ENCODE measurements at regions not wholly inside any gene's neighbourhood (a gene's known extent, or its start where the extent isn't known, plus 50 kb on each side); places are given as distances from the start of the nearest gene placed in this dataset.
A peak's percentile ranks its signal among the peaks of the same experiment; 100 is the strongest.

DNA sequence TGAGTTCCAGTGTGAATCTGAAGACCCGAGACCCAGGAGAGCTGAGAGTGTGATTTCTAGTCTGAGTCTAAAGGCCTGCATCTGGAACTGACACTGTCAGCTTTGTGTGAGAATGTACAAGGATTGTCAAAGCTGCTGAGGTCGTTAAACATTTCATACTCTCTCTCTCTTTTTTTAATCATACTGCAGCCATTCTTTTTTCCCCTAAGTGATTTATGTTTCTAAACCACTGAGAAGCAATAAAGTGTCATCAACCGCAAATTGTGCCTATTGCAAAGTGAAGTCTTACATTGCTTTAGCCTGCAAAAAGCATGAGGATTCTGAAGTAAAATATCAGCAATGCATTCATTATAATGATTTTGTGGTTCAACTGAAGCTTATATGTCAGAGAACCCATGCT lies 106.0 kb downstream of the ASMT start:
- Histone ChIP-seq H3K79me2 (ENCODE audit: control insufficient read depth, insufficient read depth, low read length) (no peaks in the 10 kb centered on the region), H3K4me1 (ENCODE audit: control insufficient read depth, extremely low read depth, insufficient read depth, low read length) (no peaks in the 10 kb centered on the region), H3K27me3 (ENCODE audit: control insufficient read depth, insufficient read depth, low read length) (no peaks in the 10 kb centered on the region), H2AFZ (ENCODE audit: low read length) (no peak overlapping the region), H3K9ac (ENCODE audit: insufficient read depth, low read length) (no peak overlapping the region), H4K20me1 (ENCODE audit: control insufficient read depth, extremely low read depth, insufficient read depth, low read length) (no peaks in the 10 kb centered on the region), H3K4me2 (ENCODE audit: extremely low read depth, insufficient read depth, low read length) (no peak overlapping the region), H3K9me3 (ENCODE audit: control insufficient read depth, insufficient read depth, low read depth, low read length) (no peaks in the 10 kb centered on the region), H3K4me3 (replicated peaks in 1 of 4; ENCODE audit: control extremely low read depth in 1 of 4, insufficient read depth in 1 of 4, low read depth in 3 of 4, low read length in 4 of 4) (no peak overlapping the region), H3K36me3 (ENCODE audit: control insufficient read depth, insufficient read depth, low read length) (no peaks in the 10 kb centered on the region), H3K27ac (ENCODE audit: insufficient read depth, low read length) (no peak overlapping the region)
- DNase-seq (ENCODE audit: low read depth in 2 of 2), result no peak
- TF ChIP-seq EZH2 (IDR thresholded peaks at IDR 0.05; ENCODE audit: low read length, missing control alignments), result no peak
- TF ChIP-seq, protein P1, sequence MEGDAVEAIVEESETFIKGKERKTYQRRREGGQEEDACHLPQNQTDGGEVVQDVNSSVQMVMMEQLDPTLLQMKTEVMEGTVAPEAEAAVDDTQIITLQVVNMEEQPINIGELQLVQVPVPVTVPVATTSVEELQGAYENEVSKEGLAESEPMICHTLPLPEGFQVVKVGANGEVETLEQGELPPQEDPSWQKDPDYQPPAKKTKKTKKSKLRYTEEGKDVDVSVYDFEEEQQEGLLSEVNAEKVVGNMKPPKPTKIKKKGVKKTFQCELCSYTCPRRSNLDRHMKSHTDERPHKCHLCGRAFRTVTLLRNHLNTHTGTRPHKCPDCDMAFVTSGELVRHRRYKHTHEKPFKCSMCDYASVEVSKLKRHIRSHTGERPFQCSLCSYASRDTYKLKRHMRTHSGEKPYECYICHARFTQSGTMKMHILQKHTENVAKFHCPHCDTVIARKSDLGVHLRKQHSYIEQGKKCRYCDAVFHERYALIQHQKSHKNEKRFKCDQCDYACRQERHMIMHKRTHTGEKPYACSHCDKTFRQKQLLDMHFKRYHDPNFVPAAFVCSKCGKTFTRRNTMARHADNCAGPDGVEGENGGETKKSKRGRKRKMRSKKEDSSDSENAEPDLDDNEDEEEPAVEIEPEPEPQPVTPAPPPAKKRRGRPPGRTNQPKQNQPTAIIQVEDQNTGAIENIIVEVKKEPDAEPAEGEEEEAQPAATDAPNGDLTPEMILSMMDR (conservative IDR thresholded peaks at IDR 0.05 in 1 of 2, IDR thresholded peaks at IDR 0.05 in 1 of 2; ENCODE audit: low read depth in 1 of 2, low read length in 2 of 2), result no peak

DNA sequence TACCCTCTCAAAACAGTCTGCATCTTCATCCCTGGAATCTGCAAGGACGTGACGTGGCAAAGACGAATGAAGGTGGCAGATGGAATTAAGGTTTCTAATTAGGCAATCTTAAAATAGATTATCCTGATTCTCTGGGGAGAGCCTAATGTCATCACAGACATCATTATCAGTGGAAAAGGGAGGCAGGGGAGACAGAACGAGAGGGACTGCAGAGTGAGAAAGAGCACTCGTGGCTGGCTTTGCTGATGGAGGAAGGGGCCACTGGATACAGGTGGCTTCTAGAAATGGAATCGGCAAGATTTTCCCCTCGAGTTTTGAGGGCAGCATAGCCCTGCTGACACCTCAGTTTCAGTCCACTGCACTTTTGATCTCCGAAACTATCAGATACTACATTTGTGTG lies 110.6 kb downstream of the ASMT start:
- Histone ChIP-seq H3K27ac (ENCODE audit: insufficient read depth, low read length) (no peak overlapping the region), H3K36me3 (ENCODE audit: control insufficient read depth, insufficient read depth, low read length) (no peaks in the 10 kb centered on the region)

DNA sequence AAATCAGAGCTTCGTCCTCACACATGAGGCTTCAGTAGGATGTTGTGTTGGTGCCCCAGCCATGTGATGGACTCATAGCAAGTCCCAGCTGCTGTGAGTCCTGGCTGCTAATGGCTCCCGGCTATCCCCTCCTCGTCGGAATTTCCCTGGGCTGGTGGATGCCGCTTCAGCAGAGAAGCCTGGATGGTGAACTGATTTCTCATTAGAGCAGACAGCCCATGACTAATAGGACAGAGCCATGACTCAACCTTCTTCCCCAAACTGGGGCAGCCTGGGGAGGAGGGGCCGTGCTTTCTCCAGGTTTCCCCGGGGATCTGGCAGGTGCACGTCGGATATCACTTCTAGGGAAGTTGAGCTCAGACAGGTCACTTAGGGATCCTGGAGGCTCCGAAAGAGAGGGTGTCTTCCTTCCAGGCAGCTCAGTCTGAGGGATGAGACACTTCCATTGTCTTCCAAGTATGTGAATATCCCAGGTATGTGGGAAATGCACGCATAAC lies 112.7 kb downstream of the ASMT start:
- DNase-seq (ENCODE audit: low read depth in 2 of 2), result peak in 1 of 2 donors; percentile 31

More for the DNA sequence above, 110.6 kb downstream of the ASMT start:
- TF ChIP-seq EZH2 (IDR thresholded peaks at IDR 0.05; ENCODE audit: low read length, missing control alignments), result no peak
- TF ChIP-seq, protein P1 (conservative IDR thresholded peaks at IDR 0.05 in 1 of 2, IDR thresholded peaks at IDR 0.05 in 1 of 2; ENCODE audit: low read depth in 1 of 2, low read length in 2 of 2), result no peak
- no peak for DNase-seq (ENCODE audit: low read depth in 2 of 2)
- Histone ChIP-seq H3K9ac (ENCODE audit: insufficient read depth, low read length) (no peak overlapping the region), H3K4me1 (ENCODE audit: control insufficient read depth, extremely low read depth, insufficient read depth, low read length) (no peaks in the 10 kb centered on the region), H3K27me3 (ENCODE audit: control insufficient read depth, insufficient read depth, low read length) (no peaks in the 10 kb centered on the region), H4K20me1 (ENCODE audit: control insufficient read depth, extremely low read depth, insufficient read depth, low read length) (no peaks in the 10 kb centered on the region), H3K9me3 (ENCODE audit: control insufficient read depth, insufficient read depth, low read depth, low read length) (no peaks in the 10 kb centered on the region), H3K4me2 (ENCODE audit: extremely low read depth, insufficient read depth, low read length) (no peak overlapping the region), H3K79me2 (ENCODE audit: control insufficient read depth, insufficient read depth, low read length) (no peaks in the 10 kb centered on the region), H2AFZ (ENCODE audit: low read length) (no peak overlapping the region), H3K4me3 (replicated peaks in 1 of 4; ENCODE audit: control extremely low read depth in 1 of 4, insufficient read depth in 1 of 4, low read depth in 3 of 4, low read length in 4 of 4) (no peak overlapping the region)

More for the DNA sequence above, 112.7 kb downstream of the ASMT start:
- Histone ChIP-seq H3K4me3 (replicated peaks in 1 of 4; ENCODE audit: control extremely low read depth in 1 of 4, insufficient read depth in 1 of 4, low read depth in 3 of 4, low read length in 4 of 4) (no peak overlapping the region), H3K27ac (ENCODE audit: insufficient read depth, low read length) (no peak overlapping the region), H4K20me1 (ENCODE audit: control insufficient read depth, extremely low read depth, insufficient read depth, low read length) (no peaks in the 10 kb centered on the region), H3K4me2 (ENCODE audit: extremely low read depth, insufficient read depth, low read length) (no peak overlapping the region), H3K9me3 (ENCODE audit: control insufficient read depth, insufficient read depth, low read depth, low read length) (no peaks in the 10 kb centered on the region), H3K27me3 (ENCODE audit: control insufficient read depth, insufficient read depth, low read length) (no peaks in the 10 kb centered on the region), H3K4me1 (ENCODE audit: control insufficient read depth, extremely low read depth, insufficient read depth, low read length) (no peaks in the 10 kb centered on the region), H3K79me2 (ENCODE audit: control insufficient read depth, insufficient read depth, low read length) (no peaks in the 10 kb centered on the region), H3K36me3 (ENCODE audit: control insufficient read depth, insufficient read depth, low read length) (no peaks in the 10 kb centered on the region), H3K9ac (ENCODE audit: insufficient read depth, low read length) (no peak overlapping the region), H2AFZ (ENCODE audit: low read length) (no peak overlapping the region)
- no peak for TF ChIP-seq EZH2 (IDR thresholded peaks at IDR 0.05; ENCODE audit: low read length, missing control alignments)
- TF ChIP-seq, protein P1 (conservative IDR thresholded peaks at IDR 0.05 in 1 of 2, IDR thresholded peaks at IDR 0.05 in 1 of 2; ENCODE audit: low read depth in 1 of 2, low read length in 2 of 2), result no peak

Data from fibroblast of lung (primary cell).